ENCODE measurements at regions not wholly inside any gene's neighbourhood (a gene's known extent, or its start where the extent isn't known, plus 50 kb on each side); places are given as distances from the start of the nearest gene placed in this dataset.
"Not testable (repeated sequence)": the region's sequence is repeated elsewhere in the genome, so short reads cannot be mapped to it uniquely, and the experiment has no call there.

DNA sequence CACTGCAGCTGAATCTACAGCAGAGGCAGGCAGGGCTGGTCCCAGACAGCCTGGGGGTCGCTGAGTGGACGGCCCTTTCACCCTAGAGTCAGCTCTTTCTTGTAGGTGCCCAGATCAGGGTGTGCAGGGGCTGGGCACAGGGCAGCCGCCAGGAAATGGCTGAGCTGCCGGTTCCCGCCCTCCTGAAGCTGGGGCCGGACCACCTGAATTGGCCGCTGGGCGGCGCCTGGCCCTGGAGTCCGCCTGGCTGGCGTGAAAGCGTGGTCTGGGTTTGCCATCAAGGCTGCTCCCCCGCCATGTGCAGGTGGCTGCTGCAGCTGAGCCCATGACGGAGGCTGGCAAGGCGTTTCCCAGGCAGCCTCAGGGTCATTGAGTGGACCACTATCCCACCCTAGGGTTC lies 85.7 kb downstream of the POTEM start:
- H3K4me3 ChIP-seq (ENCODE audit: low read length in 3 of 3); H3K27me3 ChIP-seq (ENCODE audit: control insufficient read depth, insufficient read depth, low read length); FAIRE-seq; H3K9me3 ChIP-seq (ENCODE audit: control insufficient read depth in 2 of 3, insufficient read depth in 1 of 3, low read length in 3 of 3); intact Hi-C loops (cut with DNase I); H3K4me1 ChIP-seq (ENCODE audit: control insufficient read depth in 2 of 3, insufficient read depth in 2 of 3, low read depth in 1 of 3, low read length in 3 of 3); H3K9ac ChIP-seq (ENCODE audit: low read length in 3 of 3); H3K36me3 ChIP-seq (ENCODE audit: control insufficient read depth in 2 of 3, insufficient read depth in 3 of 3, low read length in 3 of 3); H3K27ac ChIP-seq (ENCODE audit: low read depth in 2 of 2, low read length in 2 of 2); DNase-seq: not testable (repeated sequence)

DNA sequence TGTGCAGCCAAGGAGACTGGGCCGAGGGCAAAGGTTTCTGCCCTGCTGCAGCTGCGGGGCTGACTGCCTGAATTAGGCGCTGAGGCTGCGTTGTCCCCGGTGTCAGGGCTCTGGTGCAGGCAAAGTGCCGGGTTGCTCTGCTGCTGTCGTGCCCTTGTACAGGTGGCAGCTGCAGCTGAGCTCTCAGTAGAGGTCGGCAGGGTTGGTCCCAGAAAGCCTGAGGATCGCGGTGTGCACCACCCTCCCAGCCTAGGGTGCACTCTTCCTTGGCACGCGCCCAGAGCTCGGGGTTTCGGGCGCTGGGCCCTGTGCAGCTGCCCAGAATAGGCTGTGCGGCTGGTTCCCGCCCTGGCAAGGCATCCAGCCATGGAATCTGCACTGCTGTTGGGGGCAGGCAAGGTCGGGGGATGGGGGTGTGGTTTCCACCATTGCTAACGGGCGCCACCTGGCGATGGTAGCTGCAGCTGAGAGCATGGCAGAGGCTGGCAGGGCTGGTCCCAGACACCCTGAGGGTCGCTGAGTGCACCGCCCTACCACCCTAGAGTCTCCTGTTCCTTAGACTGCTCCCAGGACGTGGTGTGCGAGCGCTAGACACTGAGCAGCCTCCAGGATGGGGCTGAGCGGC lies 86.3 kb downstream of the POTEM start:
- H3K4me3 ChIP-seq (ENCODE audit: low read length in 3 of 3); H3K27ac ChIP-seq (ENCODE audit: low read depth in 2 of 2, low read length in 2 of 2); intact Hi-C loops (cut with DNase I): not testable (repeated sequence)

GRCh38 chr14:19054108-19054721 lies 87.0 kb downstream of the POTEM start:
- FAIRE-seq; H3K27ac ChIP-seq (ENCODE audit: low read depth in 2 of 2, low read length in 2 of 2); intact Hi-C loops (cut with DNase I); H3K4me1 ChIP-seq (ENCODE audit: control insufficient read depth in 2 of 3, insufficient read depth in 2 of 3, low read depth in 1 of 3, low read length in 3 of 3); H3K27me3 ChIP-seq (ENCODE audit: control insufficient read depth, insufficient read depth, low read length); H3K4me3 ChIP-seq (ENCODE audit: low read length in 3 of 3); DNase-seq; H3K36me3 ChIP-seq (ENCODE audit: control insufficient read depth in 2 of 3, insufficient read depth in 3 of 3, low read length in 3 of 3); H3K9me3 ChIP-seq (ENCODE audit: control insufficient read depth in 2 of 3, insufficient read depth in 1 of 3, low read length in 3 of 3); H3K9ac ChIP-seq (ENCODE audit: low read length in 3 of 3): not testable (repeated sequence)

More for the DNA sequence above, 86.3 kb downstream of the POTEM start:
- H3K27me3 ChIP-seq (ENCODE audit: control insufficient read depth, insufficient read depth, low read length); H3K36me3 ChIP-seq (ENCODE audit: control insufficient read depth in 2 of 3, insufficient read depth in 3 of 3, low read length in 3 of 3); H3K9ac ChIP-seq (ENCODE audit: low read length in 3 of 3); DNase-seq; H3K4me1 ChIP-seq (ENCODE audit: control insufficient read depth in 2 of 3, insufficient read depth in 2 of 3, low read depth in 1 of 3, low read length in 3 of 3); FAIRE-seq; H3K9me3 ChIP-seq (ENCODE audit: control insufficient read depth in 2 of 3, insufficient read depth in 1 of 3, low read length in 3 of 3): not testable (repeated sequence)

- intact Hi-C loops (cut with DNase I); H3K27ac ChIP-seq (ENCODE audit: low read depth in 2 of 2, low read length in 2 of 2): not testable (repeated sequence)
These were observed 87.7 kb downstream of the POTEM start for GRCh38 chr14:19054934-19055333.

GRCh38 chr14:19059066-19059465 lies 91.8 kb downstream of the POTEM start:
- H3K36me3 ChIP-seq (ENCODE audit: control insufficient read depth in 2 of 3, insufficient read depth in 3 of 3, low read length in 3 of 3); H3K4me3 ChIP-seq (ENCODE audit: low read length in 3 of 3); H3K9ac ChIP-seq (ENCODE audit: low read length in 3 of 3); H3K27ac ChIP-seq (ENCODE audit: low read depth in 2 of 2, low read length in 2 of 2); H3K4me1 ChIP-seq (ENCODE audit: control insufficient read depth in 2 of 3, insufficient read depth in 2 of 3, low read depth in 1 of 3, low read length in 3 of 3); intact Hi-C loops (cut with DNase I); H3K9me3 ChIP-seq (ENCODE audit: control insufficient read depth in 2 of 3, insufficient read depth in 1 of 3, low read length in 3 of 3); FAIRE-seq; H3K27me3 ChIP-seq (ENCODE audit: control insufficient read depth, insufficient read depth, low read length): not testable (repeated sequence)
- DNase-seq = peak in 1 of 5 donors; percentile 7

More at GRCh38 chr14:19054934-19055333, 87.7 kb downstream of the POTEM start:
- H3K27me3 ChIP-seq (ENCODE audit: control insufficient read depth, insufficient read depth, low read length); H3K4me1 ChIP-seq (ENCODE audit: control insufficient read depth in 2 of 3, insufficient read depth in 2 of 3, low read depth in 1 of 3, low read length in 3 of 3); H3K36me3 ChIP-seq (ENCODE audit: control insufficient read depth in 2 of 3, insufficient read depth in 3 of 3, low read length in 3 of 3); H3K4me3 ChIP-seq (ENCODE audit: low read length in 3 of 3); DNase-seq; H3K9ac ChIP-seq (ENCODE audit: low read length in 3 of 3); FAIRE-seq; H3K9me3 ChIP-seq (ENCODE audit: control insufficient read depth in 2 of 3, insufficient read depth in 1 of 3, low read length in 3 of 3): not testable (repeated sequence)

DNA sequence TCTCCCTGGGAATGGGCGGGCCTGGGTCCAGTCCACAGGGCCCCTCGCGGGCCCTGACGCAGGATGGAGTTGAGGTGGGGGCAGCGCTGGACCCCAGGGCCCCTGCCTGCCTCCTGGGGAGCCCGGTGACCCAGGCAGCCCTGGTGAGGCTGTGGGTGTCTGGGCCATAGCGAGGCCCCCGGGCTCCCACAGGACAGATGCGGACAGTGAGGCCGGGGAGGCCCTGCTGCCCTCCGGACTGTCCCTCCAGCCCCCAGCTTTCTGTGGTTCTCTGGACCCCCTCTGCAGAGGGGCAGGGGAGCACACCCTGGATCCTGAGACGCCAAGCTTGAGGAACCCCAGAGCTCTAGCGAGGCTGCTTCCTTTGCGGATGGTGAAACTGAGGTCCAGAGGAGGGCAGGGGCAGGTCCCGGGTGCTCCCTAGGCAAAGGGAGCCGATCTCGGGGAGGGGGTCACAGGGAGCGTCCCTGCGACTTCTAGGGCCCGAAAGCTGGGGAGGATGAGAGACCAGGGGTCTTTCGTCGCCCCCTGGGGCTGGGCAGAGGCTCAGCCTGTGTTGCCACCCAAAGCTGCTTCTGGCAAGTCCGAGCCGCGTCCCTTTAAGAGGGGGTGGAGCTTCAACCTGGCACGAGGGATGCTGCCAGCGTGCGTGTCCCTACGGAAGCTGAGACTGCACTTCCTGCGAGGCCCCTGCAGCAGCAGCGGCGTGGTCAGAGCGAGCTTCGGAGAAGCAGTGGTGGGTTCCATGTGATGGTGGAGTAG lies 94.6 kb downstream of the POTEM start:
- H3K9ac ChIP-seq (ENCODE audit: low read length in 3 of 3); intact Hi-C loops (cut with DNase I); H3K27me3 ChIP-seq (ENCODE audit: control insufficient read depth, insufficient read depth, low read length); DNase-seq; FAIRE-seq; H3K36me3 ChIP-seq (ENCODE audit: control insufficient read depth in 2 of 3, insufficient read depth in 3 of 3, low read length in 3 of 3); H3K27ac ChIP-seq (ENCODE audit: low read depth in 2 of 2, low read length in 2 of 2); H3K4me3 ChIP-seq (ENCODE audit: low read length in 3 of 3); H3K4me1 ChIP-seq (ENCODE audit: control insufficient read depth in 2 of 3, insufficient read depth in 2 of 3, low read depth in 1 of 3, low read length in 3 of 3); H3K9me3 ChIP-seq (ENCODE audit: control insufficient read depth in 2 of 3, insufficient read depth in 1 of 3, low read length in 3 of 3): not testable (repeated sequence)

- H3K36me3 ChIP-seq (ENCODE audit: control insufficient read depth in 2 of 3, insufficient read depth in 3 of 3, low read length in 3 of 3); H3K4me1 ChIP-seq (ENCODE audit: control insufficient read depth in 2 of 3, insufficient read depth in 2 of 3, low read depth in 1 of 3, low read length in 3 of 3); H3K27me3 ChIP-seq (ENCODE audit: control insufficient read depth, insufficient read depth, low read length); DNase-seq; H3K9ac ChIP-seq (ENCODE audit: low read length in 3 of 3); intact Hi-C loops (cut with DNase I); FAIRE-seq; H3K4me3 ChIP-seq (ENCODE audit: low read length in 3 of 3); H3K9me3 ChIP-seq (ENCODE audit: control insufficient read depth in 2 of 3, insufficient read depth in 1 of 3, low read length in 3 of 3); H3K27ac ChIP-seq (ENCODE audit: low read depth in 2 of 2, low read length in 2 of 2): not testable (repeated sequence)
These were observed 101.7 kb downstream of the POTEM start for GRCh38 chr14:19068957-19069356.

GRCh38 chr14:19072518-19072917 lies 105.3 kb downstream of the POTEM start:
- H3K27ac ChIP-seq (ENCODE audit: low read depth in 2 of 2, low read length in 2 of 2); H3K9me3 ChIP-seq (ENCODE audit: control insufficient read depth in 2 of 3, insufficient read depth in 1 of 3, low read length in 3 of 3); FAIRE-seq; DNase-seq; H3K27me3 ChIP-seq (ENCODE audit: control insufficient read depth, insufficient read depth, low read length); intact Hi-C loops (cut with DNase I); H3K4me1 ChIP-seq (ENCODE audit: control insufficient read depth in 2 of 3, insufficient read depth in 2 of 3, low read depth in 1 of 3, low read length in 3 of 3); H3K9ac ChIP-seq (ENCODE audit: low read length in 3 of 3); H3K36me3 ChIP-seq (ENCODE audit: control insufficient read depth in 2 of 3, insufficient read depth in 3 of 3, low read length in 3 of 3); H3K4me3 ChIP-seq (ENCODE audit: low read length in 3 of 3): not testable (repeated sequence)

All from kidney (tissue), 10 donors.